ENCODE measurements at regions not wholly inside any gene's neighbourhood (a gene's known extent, or its start where the extent isn't known, plus 50 kb on each side); places are given as distances from the start of the nearest gene placed in this dataset.

GRCh38 chr9:38205279-38205678 is 136.3 kb upstream of the SHB start (continued):
- no peak for TF ChIP-seq CHD7 (IDR thresholded peaks at IDR 0.05; ENCODE audit: insufficient replicate concordance, low read length)
- no peak for TF ChIP-seq YY1 (IDR thresholded peaks at IDR 0.05; ENCODE audit: low read depth, low read length)
- TF ChIP-seq NANOG (IDR thresholded peaks at IDR 0.05; ENCODE audit: insufficient read depth, low read depth, low read length, poor library complexity, severe bottlenecking), result no peak
- no peak for TF ChIP-seq SIN3A (conservative IDR thresholded peaks at IDR 0.05 in 1 of 2, IDR thresholded peaks at IDR 0.05 in 1 of 2; ENCODE audit: low read depth in 1 of 2, low read length in 2 of 2)
- TF ChIP-seq MAFK (IDR thresholded peaks at IDR 0.05; ENCODE audit: low read depth, low read length), result no peak
- TF ChIP-seq CHD2 (IDR thresholded peaks at IDR 0.05; ENCODE audit: low read length), result no peak
- TF ChIP-seq JUN (IDR thresholded peaks at IDR 0.05; ENCODE audit: low read depth, low read length), result no peak

All from H1 (cell line).